ENCODE measurements at regions not wholly inside any gene's neighbourhood (a gene's known extent, or its start where the extent isn't known, plus 50 kb on each side); places are given as distances from the start of the nearest gene placed in this dataset.

GRCh38 chrX:34560180-34560579 lies 96.9 kb downstream of the TMEM47 start (continued):
- TF ChIP-seq EZH2 (IDR thresholded peaks at IDR 0.05; ENCODE audit: borderline replicate concordance, low read depth, low read length), result no peak

GRCh38 chrX:34559325-34559724 lies 97.8 kb downstream of the TMEM47 start:
- no peaks in the 10 kb centered on the region for H4K20me1 ChIP-seq (replicated peaks; ENCODE audit: control insufficient read depth, insufficient read depth, low read length)
- ChIA-PET CTCF (ENCODE audit: low intra/inter-chr PET ratio) (no interaction called here), POLR2A (no interaction called here)
- no peak overlapping the region for H3K4me3 ChIP-seq
- in situ Hi-C loops (cut with MboI), result no loop called here
- no peaks in the 10 kb centered on the region for H3K79me2 ChIP-seq (ENCODE audit: control insufficient read depth, insufficient read depth, low read length)
- no peak overlapping the region for H3K27ac ChIP-seq (ENCODE audit: extremely low read depth, low read depth, low read length)
- no peak for FAIRE-seq
- no peaks in the 10 kb centered on the region for H3K36me3 ChIP-seq (ENCODE audit: control insufficient read depth, insufficient read depth, low read length)
- intact Hi-C loops (cut with micrococcal nuclease), result no loop called here
- H3K9me1 ChIP-seq (ENCODE audit: control insufficient read depth, insufficient read depth, low read length), result no peaks in the 10 kb centered on the region
- H3K27me3 ChIP-seq (ENCODE audit: control insufficient read depth in 2 of 2, insufficient read depth in 2 of 2, low read length in 2 of 2), result no peaks in the 10 kb centered on the region
- no peak for DNase-seq (ENCODE audit: extremely low read depth in 1 of 4, low spot score in 3 of 4)
- 0% methylated on average over 1 of the region's 1 CpG for WGBS (ENCODE audit: insufficient coverage, low coverage, missing lambda C conversion rate)
- no peaks in the 10 kb centered on the region for H3K4me1 ChIP-seq (replicated peaks in 1 of 2; ENCODE audit: control insufficient read depth in 2 of 2, insufficient read depth in 2 of 2, low read length in 2 of 2)
- TF ChIP-seq KLF10 (CRISPR knock-in tag; IDR thresholded peaks at IDR 0.05), result no peak
- no peak for TF ChIP-seq ZFP36 (IDR thresholded peaks at IDR 0.05; ENCODE audit: low read depth, low read length, partially characterized antibody)
- TF ChIP-seq ILK (tag; IDR thresholded peaks at IDR 0.05; ENCODE audit: borderline replicate concordance, low read depth), result no peak
- TF ChIP-seq TAF15 (IDR thresholded peaks at IDR 0.05; ENCODE audit: low read depth, low read length), result no peak
- no peak for TF ChIP-seq ZNF280B (CRISPR knock-in tag; IDR thresholded peaks at IDR 0.05)
- TF ChIP-seq NR1H2 (CRISPR knock-in tag; IDR thresholded peaks at IDR 0.05), result no peak
- TF ChIP-seq CSDE1 (IDR thresholded peaks at IDR 0.05), result no peak
- TF ChIP-seq NUFIP1 (IDR thresholded peaks at IDR 0.05; ENCODE audit: partially characterized antibody), result no peak
- no peak for TF ChIP-seq NFXL1 (CRISPR knock-in tag; IDR thresholded peaks at IDR 0.05)
- no peak for TF ChIP-seq UBTF (IDR thresholded peaks at IDR 0.05; ENCODE audit: borderline replicate concordance in 1 of 2, low read depth in 2 of 2, low read length in 2 of 2)
- no peak for TF ChIP-seq ZNF12 (CRISPR knock-in tag; IDR thresholded peaks at IDR 0.05)
- no peak overlapping the region for H2AFZ ChIP-seq (ENCODE audit: low read depth, low read length)
- H3K4me2 ChIP-seq (ENCODE audit: insufficient read depth, low read length), result no peak overlapping the region
- no TSS peak for BruUV-seq (replicated peaks)
- H3K9ac ChIP-seq (ENCODE audit: insufficient read depth in 1 of 2, low read depth in 2 of 2, low read length in 2 of 2), result no peak overlapping the region
- ATAC-seq, result no peak
- no peaks in the 10 kb centered on the region for H3K9me3 ChIP-seq (replicated peaks; ENCODE audit: control insufficient read depth, insufficient read depth, low read depth, low read length)

Data from K562 (cell line).